Hindlimb muscle (tissue), 1 donor: ENCODE measurements at regions not wholly inside any gene's neighbourhood (a gene's known extent, or its start where the extent isn't known, plus 50 kb on each side); places are given as distances from the start of the nearest gene placed in this dataset.

Experiments used
- DNase-seq: peaks from one replicate; pipeline ENCODE4 v3.0.0-alpha.2; 2013

DNA sequence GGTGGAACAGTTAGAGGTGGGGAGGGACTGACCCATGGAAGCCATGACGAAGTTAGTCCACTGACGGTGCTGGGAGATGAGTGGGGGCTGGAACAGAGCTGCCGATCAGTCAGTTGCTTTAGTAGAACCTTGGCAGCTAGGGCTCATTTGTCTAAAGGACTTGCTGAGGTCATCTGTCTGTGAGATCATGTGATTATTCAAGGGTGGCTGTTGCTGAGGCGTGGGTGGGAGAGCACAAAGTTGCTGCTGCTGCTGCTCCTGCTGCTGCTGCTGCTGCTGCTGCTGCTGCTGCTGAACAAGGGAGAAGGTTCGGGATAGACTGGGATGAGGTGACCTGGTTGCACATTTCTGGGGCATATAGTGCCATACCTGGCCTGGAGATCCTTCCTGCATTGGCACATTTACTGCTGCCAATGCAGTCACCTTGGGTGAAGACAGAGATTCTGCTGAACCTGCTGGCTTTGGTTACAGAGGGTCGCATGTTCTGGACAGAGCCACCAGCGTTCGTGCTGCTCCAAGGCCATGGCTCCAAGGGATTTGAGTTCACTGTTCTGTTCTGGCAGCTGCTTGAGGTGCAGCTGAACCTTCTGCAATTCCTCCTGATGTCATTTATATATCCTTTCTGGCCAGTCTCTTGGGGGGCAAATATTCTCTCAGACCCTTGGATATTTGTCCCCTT, 840.5 kb downstream of the HACE1 start:
- no peak for DNase-seq

DNA sequence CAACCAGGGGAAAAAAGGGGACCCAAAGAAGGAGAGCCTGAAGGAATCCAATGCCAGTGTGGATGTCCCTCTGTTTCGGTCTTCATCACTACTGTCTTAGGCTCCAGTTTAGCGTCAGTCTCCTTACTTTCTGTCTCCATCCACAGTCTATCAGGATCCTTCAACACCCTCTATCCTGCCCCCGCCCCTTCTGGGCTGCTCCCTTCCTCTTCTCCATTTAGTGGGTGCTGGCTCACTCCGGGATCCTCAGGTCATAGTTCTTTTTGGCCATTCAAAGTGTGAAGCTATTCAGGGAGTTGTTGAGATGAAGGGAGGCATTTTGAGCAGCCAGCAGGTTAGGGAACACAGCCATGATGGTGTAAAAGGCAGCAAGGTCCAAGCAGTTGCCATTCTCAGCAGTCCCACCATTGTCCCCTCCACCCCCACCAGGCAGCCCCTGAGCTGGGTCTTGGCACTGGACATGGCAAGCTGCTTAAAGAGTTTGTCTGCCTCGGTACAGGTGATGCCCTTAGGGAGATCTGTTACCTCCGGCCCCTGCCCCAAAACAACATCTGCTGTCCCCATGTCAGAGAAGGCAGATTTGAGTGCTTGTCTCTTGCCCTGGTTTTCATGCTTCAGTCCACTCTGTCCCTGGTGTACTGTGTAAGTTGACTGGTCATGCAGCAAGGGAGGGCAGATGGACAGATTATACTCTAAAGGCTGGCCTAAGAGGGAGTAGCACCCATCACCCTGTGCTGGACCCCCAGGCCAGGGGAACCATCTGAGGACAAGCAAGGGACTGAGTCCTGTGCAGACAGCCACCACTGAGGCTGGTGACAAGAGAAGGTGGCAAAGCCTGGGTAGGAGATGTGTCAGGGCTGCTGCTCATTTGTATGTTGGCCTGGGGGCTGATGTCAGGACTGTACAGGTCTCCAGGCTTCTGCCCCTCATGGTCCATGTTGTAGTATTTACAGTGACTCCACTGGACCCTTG, 842.0 kb downstream of the HACE1 start:
- DNase-seq, result no peak

DNA sequence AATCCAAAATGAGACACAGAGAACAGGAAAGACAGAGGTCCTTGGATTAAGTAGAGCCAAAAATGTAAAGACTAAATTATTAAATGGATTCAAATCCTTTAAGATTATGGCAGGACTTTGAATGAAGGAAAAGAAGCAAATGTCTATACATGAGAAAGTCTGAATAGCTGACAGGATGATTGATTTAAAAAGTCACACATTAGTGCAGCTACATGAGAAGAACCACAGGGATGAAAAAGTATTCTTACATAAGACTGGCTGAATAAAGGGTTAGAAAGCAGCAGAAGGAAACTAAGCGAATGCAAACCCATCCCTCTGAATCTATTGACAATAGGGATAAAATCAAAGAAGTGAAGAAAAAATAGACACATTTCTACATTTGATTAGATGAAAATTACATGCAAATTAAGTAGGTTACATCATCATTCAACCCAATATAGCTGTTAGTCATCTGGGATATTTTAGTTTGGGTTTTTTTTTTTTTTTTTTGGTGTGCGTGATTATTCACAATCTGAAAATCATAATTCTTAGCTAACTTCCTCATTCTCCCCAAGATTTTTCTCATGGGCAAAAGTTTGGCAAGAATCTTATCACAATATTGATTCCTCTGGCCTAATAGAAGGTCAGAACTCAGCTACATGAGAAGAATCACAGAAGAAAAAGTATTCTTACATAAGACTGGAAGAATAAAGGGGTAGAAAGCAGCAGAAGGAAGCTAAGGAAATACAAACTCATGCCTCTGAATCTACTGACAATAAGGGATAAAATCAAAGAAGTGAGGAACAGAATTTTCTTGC, 845.4 kb downstream of the HACE1 start:
- DNase-seq, result no peak

DNA sequence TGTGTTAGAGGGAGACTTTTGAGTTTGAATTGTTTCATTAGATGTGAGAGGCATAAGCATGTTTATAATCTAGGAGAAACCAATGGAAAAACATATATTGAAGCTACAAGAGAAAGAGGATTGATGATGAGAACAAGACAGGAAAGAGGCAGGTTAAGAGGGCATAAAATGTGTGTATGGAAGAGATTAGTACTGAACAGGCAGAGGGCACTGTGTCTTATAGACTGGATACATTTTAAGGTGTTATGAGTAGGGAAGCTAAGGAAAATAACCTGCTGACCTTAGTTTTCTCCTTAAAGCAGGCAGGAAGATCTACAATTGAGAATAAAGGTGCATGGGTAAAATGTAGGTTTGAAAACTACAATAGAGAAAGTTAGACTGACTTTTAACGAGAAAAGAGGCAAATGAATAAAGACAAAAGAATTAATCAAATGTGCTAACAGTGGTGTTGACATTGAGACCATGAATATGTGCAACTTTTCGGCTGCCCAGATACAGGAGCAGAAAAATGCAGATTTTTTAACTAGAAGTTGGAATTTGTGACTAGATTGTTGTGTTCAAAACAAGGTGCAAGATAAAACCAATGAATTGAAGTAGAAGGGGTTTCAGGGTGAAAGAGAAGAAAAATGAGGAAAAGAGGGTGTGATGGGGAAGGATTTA, 846.3 kb downstream of the HACE1 start:
- no peak for DNase-seq

DNA sequence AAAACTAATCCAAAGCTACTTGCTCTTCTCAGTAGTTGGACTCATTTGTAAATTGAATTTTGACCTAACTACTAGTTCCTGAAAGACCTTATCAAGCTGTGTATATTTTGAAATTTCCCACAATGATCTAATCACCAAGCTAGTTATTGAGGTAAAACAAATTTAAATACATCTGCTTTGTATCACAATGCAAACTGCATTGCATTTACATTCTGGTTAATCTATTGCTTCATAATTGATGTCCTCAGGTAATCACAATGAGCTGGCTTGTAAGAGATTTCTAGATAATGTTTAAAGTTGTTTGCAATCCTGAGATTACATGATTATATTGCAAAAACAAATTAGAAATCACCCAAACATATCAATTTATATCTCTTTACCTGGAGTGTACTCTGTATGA, 848.8 kb downstream of the HACE1 start:
- DNase-seq, result no peak

DNA sequence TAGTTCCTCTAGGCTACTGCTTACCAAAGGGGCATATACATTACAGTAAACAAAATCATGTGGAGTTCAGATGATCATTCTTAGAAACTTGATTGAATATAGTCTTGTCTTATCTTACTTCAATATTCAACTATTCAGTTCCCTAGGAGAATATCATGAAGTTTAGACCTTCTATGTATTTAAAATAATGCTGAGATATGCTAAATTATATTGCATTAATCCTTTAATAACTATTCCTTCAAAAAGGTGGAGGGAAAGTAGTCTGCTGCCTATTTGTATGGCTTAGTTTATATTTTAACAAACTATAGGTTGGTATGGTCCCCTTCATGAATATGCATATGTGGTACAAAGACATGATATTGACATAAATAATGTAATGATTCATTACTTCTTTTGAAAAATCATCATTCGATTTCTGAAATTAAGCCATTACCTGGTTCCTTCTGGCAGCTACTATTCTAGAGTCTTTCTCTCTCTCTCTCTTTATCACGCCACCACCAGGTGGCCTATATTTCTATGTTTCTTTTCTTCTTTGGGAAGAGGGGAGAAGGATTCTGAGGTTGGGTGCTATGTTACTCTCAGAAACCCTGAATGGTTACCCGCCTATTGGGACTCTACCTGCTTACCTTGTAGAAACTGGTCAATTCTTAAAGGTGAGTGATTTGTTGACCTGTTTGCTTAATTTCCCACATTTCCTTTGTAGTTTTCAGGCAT, 855.8 kb downstream of the HACE1 start:
- no peak for DNase-seq

DNA sequence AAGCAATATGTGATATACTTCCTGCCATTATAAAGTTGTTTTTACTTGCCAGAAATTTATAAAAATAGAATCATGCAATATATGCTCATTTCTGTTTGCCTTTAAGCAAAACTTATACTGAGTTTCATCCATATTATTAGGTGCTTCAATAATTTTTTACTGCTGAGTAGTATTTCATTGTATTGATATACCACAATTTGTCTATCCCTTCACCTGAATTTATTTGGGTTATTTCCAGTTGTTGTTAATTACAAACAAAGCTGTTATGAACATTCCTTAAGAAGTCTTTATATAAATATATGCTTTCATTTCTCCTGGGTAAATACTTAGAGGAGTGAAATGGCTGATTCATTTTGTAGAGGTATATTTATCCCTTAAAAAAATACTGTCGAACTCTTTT, 864.1 kb downstream of the HACE1 start:
- DNase-seq, result no peak

DNA sequence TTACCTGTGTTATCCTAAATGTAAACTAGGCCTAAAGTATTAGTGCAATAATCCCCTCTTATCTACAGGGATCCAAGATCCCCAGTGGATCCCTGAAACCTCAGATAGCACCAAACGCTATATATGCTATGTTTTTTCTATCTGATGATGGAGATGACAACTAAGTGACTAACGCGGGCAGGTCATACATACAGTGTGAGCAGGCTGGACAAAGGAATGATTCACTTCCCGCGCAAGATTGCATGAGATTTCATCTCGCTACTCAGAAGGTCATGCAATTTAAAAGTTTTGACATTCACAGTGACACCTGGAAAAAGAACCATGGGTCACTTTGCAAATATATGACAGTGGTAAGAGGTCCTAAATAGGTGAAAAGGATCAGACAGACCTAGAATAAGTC, 875.9 kb downstream of the HACE1 start:
- DNase-seq, result no peak

DNA sequence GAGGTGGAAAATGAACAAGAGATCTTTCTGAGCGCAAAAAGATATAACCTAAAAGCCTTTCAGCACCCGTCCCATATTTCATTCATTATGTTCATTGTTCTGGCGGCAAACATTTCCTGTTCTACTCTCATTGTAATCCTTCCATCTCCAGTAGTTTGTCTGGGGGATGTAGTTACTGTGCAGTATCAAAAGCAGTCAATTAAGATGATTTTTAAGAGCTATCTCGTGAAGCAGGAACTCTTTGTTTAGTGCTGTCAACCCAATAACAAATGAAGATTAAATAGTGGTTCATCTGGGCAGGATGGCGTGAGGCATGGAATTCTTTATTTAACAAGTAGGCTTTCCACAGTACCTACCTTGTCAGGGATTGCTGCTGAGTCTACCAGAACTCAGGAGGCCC, 876.7 kb downstream of the HACE1 start:
- no peak for DNase-seq

DNA sequence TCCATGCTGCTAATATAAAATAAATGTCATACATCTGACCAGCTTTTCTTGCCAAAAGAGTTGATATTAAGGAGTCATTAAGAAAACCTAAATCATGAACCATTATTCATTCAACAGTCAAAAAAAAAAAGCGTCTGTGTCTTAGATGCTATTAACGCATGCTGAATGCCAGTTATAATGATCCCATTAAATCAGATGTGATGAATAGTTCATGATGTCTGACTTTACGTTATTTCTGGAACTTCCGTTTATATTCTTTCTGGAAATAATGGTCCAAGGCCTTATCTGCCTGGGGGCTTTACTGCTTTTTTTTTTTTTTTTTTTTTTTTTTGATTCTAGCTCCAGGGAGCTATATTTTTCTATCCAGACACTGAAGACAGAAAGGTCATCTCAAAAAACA, 877.1 kb downstream of the HACE1 start:
- DNase-seq, result no peak

DNA sequence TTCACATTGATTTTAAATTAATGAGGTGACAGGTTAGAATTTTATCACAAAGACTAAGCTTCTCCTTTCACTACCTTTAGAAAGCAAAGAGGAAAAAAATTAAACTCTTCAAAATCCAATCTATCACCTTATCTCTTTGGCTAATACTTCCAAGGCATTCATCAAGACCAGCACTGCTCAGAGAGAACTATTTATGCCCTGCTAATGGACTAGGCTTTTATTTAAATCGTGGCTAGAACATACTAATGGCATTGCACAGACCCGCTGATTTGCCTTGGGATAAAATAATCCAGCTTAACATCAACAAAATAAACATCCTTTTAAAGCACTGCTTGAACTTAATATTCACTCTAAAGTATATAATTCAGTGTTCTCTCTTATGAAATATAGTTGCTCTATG, 880.4 kb downstream of the HACE1 start:
- no peak for DNase-seq

DNA sequence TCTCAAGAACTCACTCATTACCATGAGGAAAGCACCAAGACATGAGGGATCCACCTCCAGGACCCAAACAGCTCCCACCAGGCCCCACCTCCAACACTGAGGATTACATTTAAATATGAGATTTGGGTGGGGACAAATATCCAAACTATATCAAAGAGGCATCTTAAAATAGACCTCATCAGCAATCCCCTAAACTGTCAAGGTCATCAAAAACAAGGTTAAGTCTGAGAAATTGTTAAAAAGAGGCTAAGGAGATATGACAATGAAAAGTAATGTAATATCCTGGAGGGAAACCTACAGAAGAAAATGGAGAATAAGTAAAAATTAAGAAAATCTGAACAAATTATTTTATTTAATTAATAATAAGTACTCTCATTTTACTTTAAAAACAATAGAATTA, 922.3 kb downstream of the HACE1 start:
- no peak for DNase-seq

DNA sequence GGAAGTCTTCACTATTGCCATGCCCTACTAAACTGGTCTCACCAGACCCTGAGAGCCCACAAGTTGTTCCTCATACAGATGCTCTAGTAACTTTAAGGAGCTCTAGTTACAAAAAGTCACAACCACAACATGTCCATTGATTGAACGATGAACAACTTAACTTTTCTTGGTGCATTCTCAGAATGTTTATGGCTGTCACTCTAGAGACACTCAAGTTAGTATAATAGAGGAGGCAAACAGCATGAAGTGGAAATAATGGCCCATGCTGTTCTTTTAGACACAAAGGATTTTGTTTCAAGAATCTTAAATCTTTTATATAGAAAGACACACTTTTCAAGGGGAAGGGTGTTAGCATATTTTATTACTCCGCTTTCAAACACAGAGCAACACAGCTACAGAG, 934.4 kb downstream of the HACE1 start:
- no peak for DNase-seq

DNA sequence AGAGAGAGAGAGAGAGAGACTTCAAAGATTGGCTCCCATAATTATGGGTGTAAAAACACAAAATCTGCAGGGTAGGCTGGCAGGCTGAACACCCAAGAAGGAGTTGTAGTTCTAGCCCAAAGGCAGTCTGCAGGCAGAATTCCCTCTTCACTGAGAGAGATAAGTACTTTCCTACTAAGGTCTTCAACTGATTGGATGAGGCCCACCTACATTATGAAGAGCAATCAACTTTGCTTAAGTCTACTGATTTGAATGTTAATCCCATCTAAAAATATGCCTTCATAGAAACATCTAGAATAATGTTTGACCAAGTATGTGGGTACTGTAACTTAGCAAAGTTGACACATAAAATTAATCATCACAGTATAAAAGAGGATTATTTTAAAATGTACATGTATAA, 949.7 kb downstream of the HACE1 start:
- DNase-seq, result no peak

DNA sequence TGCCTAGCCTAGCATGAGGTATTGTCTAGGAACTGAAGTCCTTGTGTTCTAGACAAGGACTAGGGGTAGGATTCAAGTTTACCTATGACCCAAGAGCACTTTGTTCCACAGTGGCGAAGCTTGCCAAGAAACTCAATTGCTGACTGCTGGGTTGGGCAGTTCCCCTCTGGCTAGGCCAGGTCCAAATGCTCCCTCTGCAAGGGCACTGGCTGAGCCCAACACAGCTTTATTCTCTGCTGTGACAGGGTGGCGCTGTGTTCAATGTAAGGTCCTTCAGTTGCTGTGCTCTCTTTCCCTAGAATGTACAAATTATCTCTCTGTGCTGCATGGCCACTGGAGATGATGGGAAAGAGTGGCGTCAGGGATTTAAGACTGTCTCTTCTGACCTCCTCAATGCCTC, 950.8 kb downstream of the HACE1 start:
- DNase-seq, result no peak

DNA sequence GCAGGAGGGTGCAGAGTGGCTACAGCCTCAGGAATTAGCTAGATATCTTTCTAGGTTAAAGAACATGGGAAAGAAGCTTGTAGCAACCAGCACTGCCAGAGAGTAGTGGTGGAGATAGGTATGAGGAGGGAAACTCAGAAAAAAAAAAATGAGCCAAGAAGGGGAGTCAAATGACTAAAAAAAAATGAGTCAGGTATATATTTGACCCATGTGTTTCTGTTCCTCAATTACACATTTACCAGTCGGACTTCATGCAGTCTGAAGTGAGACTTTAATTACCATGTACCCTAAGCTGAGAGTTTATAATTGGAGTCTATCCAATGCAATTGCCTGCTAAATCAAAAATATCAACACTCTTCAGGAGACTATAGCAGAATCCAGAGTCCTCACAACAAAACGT, 964.6 kb downstream of the HACE1 start:
- no peak for DNase-seq

DNA sequence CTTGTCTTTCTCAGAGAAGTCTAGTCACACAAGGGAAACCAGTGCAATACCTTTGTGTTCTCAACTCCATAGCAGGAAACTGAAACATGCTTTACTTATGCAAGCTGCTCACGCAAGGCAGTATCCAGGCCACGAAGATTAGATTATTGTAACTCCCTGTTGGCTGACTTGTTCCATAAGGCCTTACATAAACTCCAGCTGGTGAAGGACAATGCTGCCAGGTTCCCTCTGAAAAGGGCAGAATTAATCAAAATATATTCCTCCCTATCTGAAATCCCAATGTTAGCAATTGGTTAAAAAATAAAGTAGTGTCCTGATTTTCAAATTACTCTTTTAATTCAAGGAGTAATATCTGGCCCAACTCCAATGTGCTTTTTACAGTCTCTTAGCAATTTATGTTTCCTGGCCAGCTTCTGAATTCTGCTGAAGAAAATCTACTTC, 966.6 kb downstream of the HACE1 start:
- peak; percentile 29 for DNase-seq

DNA sequence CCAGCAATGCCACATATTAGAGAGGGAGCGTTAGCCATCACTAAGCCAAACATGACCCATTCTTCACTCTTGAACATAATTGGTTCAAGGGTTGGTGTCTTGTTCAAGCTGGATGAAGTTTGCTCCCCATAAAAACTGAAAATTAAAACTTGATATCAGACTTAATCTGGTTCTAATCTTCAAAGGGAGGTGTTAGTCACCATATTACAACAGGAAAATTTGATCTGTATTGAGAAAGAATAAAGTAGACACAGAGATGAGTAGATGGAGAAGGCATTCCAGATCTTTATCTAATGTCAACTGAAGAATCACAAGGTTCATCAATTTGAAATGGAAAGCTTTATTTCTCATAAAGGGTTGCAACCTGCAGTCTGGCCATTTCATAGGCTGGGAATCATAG, 972.8 kb downstream of the HACE1 start:
- no peak for DNase-seq

DNA sequence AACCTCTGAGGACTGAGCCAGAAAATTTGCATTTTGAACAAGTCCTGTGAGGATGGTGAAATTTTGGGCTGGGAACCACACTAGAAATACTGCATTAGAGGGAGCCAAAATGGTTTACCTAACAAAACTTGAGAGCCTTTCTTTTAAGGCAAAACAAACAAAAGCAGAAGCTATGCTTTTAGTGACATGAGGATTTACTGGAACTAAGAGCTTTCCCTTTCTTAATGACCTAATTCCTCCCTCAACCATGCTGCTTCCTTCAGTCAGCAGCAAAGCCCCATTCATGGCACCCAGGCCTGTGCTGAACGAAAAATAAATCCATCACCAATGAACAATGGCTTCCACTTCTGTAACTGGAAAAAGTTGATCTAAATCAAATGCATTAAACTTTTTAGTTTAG, 974.3 kb downstream of the HACE1 start:
- DNase-seq, result no peak

DNA sequence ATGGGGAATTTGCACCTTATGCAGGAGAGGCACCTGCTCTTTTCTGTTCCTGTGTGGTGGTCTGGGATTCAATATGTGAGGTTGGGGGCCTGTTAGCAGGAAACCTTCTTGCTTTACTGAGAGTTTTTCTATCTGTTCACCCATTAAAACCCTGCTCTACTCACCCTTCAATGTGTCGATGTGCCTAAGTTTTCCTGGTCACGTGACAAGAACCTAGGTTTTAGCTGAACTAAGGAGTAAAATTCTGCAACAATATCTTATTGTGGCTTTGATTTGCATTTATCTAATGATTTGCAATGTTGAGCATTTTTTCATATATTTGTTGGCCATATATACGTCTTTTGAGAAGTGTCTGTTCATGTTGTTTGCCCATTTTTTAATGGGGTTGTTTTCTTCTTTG, 979.9 kb downstream of the HACE1 start:
- DNase-seq, result no peak

DNA sequence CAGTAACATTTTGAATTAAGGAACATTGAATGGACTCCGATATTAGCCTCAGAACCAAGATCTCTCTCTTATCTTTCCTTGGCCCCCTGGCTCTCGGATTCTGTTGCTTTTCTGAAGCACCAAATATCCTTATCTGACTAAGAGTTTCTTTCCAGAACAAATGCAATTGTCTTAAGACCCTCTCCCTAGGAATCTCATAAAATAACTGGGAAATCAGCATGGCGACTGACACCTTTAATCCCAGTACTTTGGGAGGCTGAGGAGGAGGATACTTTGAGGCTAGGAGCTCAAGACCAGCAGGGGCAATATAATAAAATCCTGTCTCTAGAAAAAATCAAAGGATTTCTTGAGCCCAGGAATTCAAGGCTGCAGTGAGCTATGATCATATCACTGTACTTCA, 984.5 kb downstream of the HACE1 start:
- DNase-seq, result no peak

DNA sequence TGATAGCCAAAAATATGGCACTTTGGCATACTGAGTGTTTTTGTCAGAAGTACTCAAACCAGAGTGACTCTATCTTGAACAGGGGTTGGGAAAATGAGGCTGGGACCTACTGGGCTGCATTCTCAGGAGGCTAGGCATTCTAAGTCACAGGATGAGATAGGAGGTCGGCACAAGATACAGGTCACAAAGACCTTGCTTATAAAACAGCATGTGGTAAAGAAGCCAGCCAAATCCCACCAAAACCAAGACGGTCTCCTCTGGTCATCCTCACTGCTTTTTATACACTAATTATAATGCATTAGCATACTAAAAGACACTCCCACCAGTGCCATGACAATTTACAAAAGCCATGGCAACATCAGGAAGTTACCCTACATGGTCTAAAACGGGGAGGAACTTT, 985.1 kb downstream of the HACE1 start:
- no peak for DNase-seq
